Smooth muscle cell (in vitro differentiated cells): ENCODE measurements at regions not wholly inside any gene's neighbourhood (a gene's known extent, or its start where the extent isn't known, plus 50 kb on each side); places are given as distances from the start of the nearest gene placed in this dataset.

ENCODE experiments used
- DNase-seq: peaks from one replicate; lab custom pipeline; 2025; ENCODE audit not compliant: unreplicated experiment; lab: John Stamatoyannopoulos, UW
- H2AFZ ChIP-seq: fragments of 200-600 bp; sonication (generic); 2 replicates; pipeline ENCODE4 v1.6.0; 2016; ENCODE audit warnings: antibody characterized with exemption, low read depth, mild to moderate bottlenecking
- H3F3A ChIP-seq: fragments of 200-600 bp; sonication (generic); 2 replicates; pipeline ENCODE4 v1.6.0; 2017; ENCODE audit warnings: antibody characterized with exemption, low read depth
- H3K27ac ChIP-seq: fragments of 200-600 bp; sonication (generic); 2 replicates; pipeline ENCODE4 v1.5.1; 2016; ENCODE audit warnings: low read depth, mild to moderate bottlenecking
- H3K27me3 ChIP-seq: fragments of 200-600 bp; sonication (generic); 2 replicates; pipeline ENCODE4 v1.6.1; 2016; ENCODE audit warnings: low read depth, mild to moderate bottlenecking
- H3K36me3 ChIP-seq: fragments of 200-600 bp; sonication (generic); 2 replicates; pipeline ENCODE4 v1.5.1; 2016; ENCODE audit warnings: low read depth
- H3K4me1 ChIP-seq: fragments of 200-600 bp; sonication (generic); 2 replicates; pipeline ENCODE4 v1.5.1; 2016; ENCODE audit warnings: low read depth
- H3K4me2 ChIP-seq: fragments of 200-600 bp; sonication (generic); 2 replicates; pipeline ENCODE4 v1.6.0; 2016; ENCODE audit warnings: mild to moderate bottlenecking
- H3K4me3 ChIP-seq: fragments of 200-600 bp; sonication (generic); 2 replicates; pipeline ENCODE4 v1.5.1; 2016; ENCODE audit warnings: mild to moderate bottlenecking
- H3K79me2 ChIP-seq: fragments of 200-600 bp; sonication (generic); 2 replicates; pipeline ENCODE4 v1.6.0; 2016; ENCODE audit warnings: low read depth, mild to moderate bottlenecking
- H3K9ac ChIP-seq: fragments of 200-600 bp; sonication (generic); 2 replicates; pipeline ENCODE4 v1.6.0; 2016; ENCODE audit warnings: low read depth
- H3K9me3 ChIP-seq: fragments of 200-600 bp; sonication (generic); replicated peaks from 2 replicates; pipeline ENCODE4 v1.5.1; 2016; ENCODE audit warnings: low read depth
- H4K20me1 ChIP-seq: fragments of 200-600 bp; sonication (generic); 2 replicates; pipeline ENCODE4 v1.6.0; 2016; ENCODE audit warnings: low read depth
- WGBS: methylation state at CpG from one replicate; pipeline ENCODE4 v1.1.7; 2016; ENCODE audit warnings: low lambda C conversion rate; 5-methylcytosine and 5-hydroxymethylcytosine counted together
- TF ChIP-seq, protein P1 (sequence below): fragments of 200-600 bp; sonication (generic); IDR thresholded peaks from 2 replicates; pipeline ENCODE4 v1.5.1; 2017; ENCODE audit warnings: borderline replicate concordance, mild to moderate bottlenecking, antibody characterized with exemption; ENCODE audit not compliant: insufficient read depth, poor library complexity, severe bottlenecking

DNA sequence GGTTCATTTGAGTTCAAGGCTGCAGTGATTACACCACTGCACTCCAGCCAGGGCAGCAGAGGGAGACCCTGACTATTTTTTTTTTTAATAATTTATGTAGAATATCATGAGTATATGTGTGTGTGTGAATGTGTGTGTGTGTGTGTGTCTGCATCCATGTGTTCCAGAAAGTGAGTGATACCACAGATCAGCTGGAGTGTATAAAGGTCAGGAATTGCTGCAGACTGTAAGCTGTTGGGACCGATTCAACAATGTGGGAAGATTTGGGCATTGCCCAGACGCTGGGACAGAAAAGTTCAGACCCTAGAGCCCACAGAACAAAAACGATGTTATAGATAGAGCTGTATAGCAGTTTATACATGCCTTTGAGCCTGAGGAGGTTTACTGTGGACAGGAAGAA is 435.6 kb downstream of the CCSER2 start:
- no peak overlapping the region for H3K4me3 ChIP-seq
- TF ChIP-seq, protein P1, sequence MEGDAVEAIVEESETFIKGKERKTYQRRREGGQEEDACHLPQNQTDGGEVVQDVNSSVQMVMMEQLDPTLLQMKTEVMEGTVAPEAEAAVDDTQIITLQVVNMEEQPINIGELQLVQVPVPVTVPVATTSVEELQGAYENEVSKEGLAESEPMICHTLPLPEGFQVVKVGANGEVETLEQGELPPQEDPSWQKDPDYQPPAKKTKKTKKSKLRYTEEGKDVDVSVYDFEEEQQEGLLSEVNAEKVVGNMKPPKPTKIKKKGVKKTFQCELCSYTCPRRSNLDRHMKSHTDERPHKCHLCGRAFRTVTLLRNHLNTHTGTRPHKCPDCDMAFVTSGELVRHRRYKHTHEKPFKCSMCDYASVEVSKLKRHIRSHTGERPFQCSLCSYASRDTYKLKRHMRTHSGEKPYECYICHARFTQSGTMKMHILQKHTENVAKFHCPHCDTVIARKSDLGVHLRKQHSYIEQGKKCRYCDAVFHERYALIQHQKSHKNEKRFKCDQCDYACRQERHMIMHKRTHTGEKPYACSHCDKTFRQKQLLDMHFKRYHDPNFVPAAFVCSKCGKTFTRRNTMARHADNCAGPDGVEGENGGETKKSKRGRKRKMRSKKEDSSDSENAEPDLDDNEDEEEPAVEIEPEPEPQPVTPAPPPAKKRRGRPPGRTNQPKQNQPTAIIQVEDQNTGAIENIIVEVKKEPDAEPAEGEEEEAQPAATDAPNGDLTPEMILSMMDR: no peak
- no peaks in the 10 kb centered on the region for H3K9me3 ChIP-seq
- H3K4me2 ChIP-seq: no peak overlapping the region
- DNase-seq: no peak
- no peaks in the 10 kb centered on the region for H3K79me2 ChIP-seq
- H3K27ac ChIP-seq: no peak overlapping the region
- H3K9ac ChIP-seq: no peak overlapping the region
- H3K27me3 ChIP-seq: no peaks in the 10 kb centered on the region
- no peaks in the 10 kb centered on the region for H3K4me1 ChIP-seq
- WGBS: 89% methylated on average over 3 of the region's 3 CpGs
- no peak overlapping the region for H2AFZ ChIP-seq
- no peaks in the 10 kb centered on the region for H3K36me3 ChIP-seq
- no peaks in the 10 kb centered on the region for H4K20me1 ChIP-seq
- H3F3A ChIP-seq: no peaks in the 10 kb centered on the region

DNA sequence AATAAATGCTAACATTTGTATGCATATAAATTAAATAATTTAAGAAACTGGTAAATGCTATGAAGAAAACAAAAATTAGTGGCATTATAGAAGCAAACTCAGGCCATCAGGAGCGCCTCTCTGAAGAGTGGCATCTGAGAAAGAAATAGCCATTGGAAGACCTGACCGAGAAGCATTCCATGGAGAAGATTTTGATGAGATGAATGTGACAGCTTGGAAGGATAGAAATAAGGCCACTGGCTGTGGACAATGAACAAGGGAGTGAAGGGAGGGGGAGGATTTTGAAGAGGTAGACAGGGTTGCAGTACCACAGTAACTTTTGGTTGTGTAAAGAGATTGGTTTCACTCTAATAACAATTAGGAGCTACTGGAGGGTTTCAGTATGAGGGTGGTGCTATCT is 436.7 kb downstream of the CCSER2 start:
- Histone ChIP-seq H3K27me3 (peaks cover 3% of the 10 kb centered on the region), H3K4me2 (no peak overlapping the region), H3K4me1 (no peaks in the 10 kb centered on the region), H3K9ac (no peak overlapping the region), H3K4me3 (no peak overlapping the region), H4K20me1 (no peaks in the 10 kb centered on the region), H3K9me3 (no peaks in the 10 kb centered on the region), H3K27ac (no peak overlapping the region), H3K36me3 (no peaks in the 10 kb centered on the region), H2AFZ (no peak overlapping the region), H3K79me2 (no peaks in the 10 kb centered on the region), H3F3A (no peaks in the 10 kb centered on the region)
- WGBS: 95% methylated on average over 2 of the region's 2 CpGs
- TF ChIP-seq, protein P1: no peak
- no peak for DNase-seq

DNA sequence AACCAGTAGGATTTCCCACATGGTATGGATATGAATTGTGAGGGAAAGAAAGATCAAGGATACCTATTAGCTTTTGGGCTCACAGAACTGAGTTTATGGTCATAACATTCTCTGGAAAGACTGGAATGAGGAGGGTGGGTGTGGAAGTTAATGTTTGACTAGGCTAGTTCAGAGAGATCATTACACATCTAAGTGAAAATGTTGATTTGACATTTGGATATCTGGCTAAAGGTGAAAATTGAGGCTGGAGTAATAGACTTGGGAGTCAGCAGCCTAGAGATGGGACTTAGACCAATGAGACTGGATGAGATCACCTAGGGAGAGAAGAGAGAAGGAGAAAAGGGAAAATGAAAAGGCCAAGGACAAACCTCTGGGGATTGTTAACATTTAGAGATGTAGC is 437.3 kb downstream of the CCSER2 start:
- no peaks in the 10 kb centered on the region for H3K79me2 ChIP-seq
- H3F3A ChIP-seq: no peaks in the 10 kb centered on the region
- TF ChIP-seq, protein P1: no peak
- H3K27ac ChIP-seq: no peak overlapping the region
- peaks cover 3% of the 10 kb centered on the region for H3K27me3 ChIP-seq
- H3K36me3 ChIP-seq: no peaks in the 10 kb centered on the region
- DNase-seq: no peak
- no peaks in the 10 kb centered on the region for H3K4me1 ChIP-seq
- H4K20me1 ChIP-seq: no peaks in the 10 kb centered on the region
- H2AFZ ChIP-seq: no peak overlapping the region
- H3K9ac ChIP-seq: no peak overlapping the region
- no peak overlapping the region for H3K4me3 ChIP-seq
- H3K9me3 ChIP-seq: no peaks in the 10 kb centered on the region
- no peak overlapping the region for H3K4me2 ChIP-seq

DNA sequence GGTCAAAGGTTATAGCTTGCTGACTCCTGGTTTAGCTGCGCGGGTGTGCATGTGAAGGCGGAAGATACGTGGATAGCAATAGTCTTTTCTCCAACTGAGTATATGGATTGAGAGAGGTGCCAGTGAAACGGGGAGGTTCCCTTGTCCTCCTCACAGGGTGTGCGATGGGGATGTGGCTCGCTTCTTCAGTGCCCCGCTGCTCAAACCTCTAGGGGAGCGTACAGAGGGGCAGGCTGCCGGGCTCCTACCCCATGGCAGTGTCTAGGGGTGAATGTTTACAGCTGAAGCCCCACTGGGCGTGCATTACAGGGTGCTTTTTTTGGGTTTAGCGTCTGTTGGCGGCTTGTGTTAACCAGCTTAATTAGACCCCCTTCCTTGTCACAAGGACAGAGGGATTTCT is 438.5 kb downstream of the CCSER2 start:
- no peak overlapping the region for H3K9ac ChIP-seq
- H2AFZ ChIP-seq: no peak overlapping the region
- H3K27ac ChIP-seq: no peak overlapping the region
- 96% methylated on average over 13 of the region's 13 CpGs for WGBS
- H3K9me3 ChIP-seq: no peaks in the 10 kb centered on the region
- peaks cover 3% of the 10 kb centered on the region for H3K27me3 ChIP-seq
- H3K79me2 ChIP-seq: no peaks in the 10 kb centered on the region
- H3K36me3 ChIP-seq: no peaks in the 10 kb centered on the region
- TF ChIP-seq, protein P1: no peak
- H3K4me3 ChIP-seq: no peak overlapping the region
- H4K20me1 ChIP-seq: no peaks in the 10 kb centered on the region
- no peak overlapping the region for H3K4me2 ChIP-seq
- DNase-seq: no peak
- no peaks in the 10 kb centered on the region for H3K4me1 ChIP-seq
- no peaks in the 10 kb centered on the region for H3F3A ChIP-seq
